ENCODE measurements at regions not wholly inside any gene's neighbourhood (a gene's known extent, or its start where the extent isn't known, plus 50 kb on each side); places are given as distances from the start of the nearest gene placed in this dataset.

- DNase-seq = no peak
Measured at GRCh38 chr6:104411302-104411701, 448.4 kb downstream of the HACE1 start.

- no peak for DNase-seq
Measured at GRCh38 chr6:104409913-104410312, 449.8 kb downstream of the HACE1 start.

- no peak for DNase-seq
Measured at GRCh38 chr6:104407957-104408356, 451.8 kb downstream of the HACE1 start.

- no peak for DNase-seq
Measured at GRCh38 chr6:104404377-104404776, 455.3 kb downstream of the HACE1 start.

- no peak for DNase-seq
Measured at GRCh38 chr6:104402572-104402971, 457.1 kb downstream of the HACE1 start.

- no peak for DNase-seq
Measured at GRCh38 chr6:104401926-104402325, 457.8 kb downstream of the HACE1 start.

GRCh38 chr6:104400844-104401243 is 458.9 kb downstream of the HACE1 start:
- no peak for DNase-seq

- no peak for DNase-seq
Measured at GRCh38 chr6:104396077-104396476, 463.6 kb downstream of the HACE1 start.

- DNase-seq = no peak
Measured at GRCh38 chr6:104381907-104382306, 477.8 kb downstream of the HACE1 start.

- DNase-seq = no peak
Measured at GRCh38 chr6:104365451-104366234, 494.1 kb downstream of the HACE1 start.

GRCh38 chr6:104357928-104358327 is 501.8 kb downstream of the HACE1 start:
- DNase-seq = no peak

GRCh38 chr6:104356197-104356596 is 503.5 kb downstream of the HACE1 start:
- no peak for DNase-seq

GRCh38 chr6:104349191-104349590 is 510.5 kb downstream of the HACE1 start:
- no peak for DNase-seq

GRCh38 chr6:104344223-104344622 is 515.5 kb downstream of the HACE1 start:
- DNase-seq = no peak

GRCh38 chr6:104332364-104332763 is 527.4 kb downstream of the HACE1 start:
- no peak for DNase-seq

- DNase-seq = no peak
Measured at GRCh38 chr6:104326173-104327001, 533.3 kb downstream of the HACE1 start.

- no peak for DNase-seq
Measured at GRCh38 chr6:104325341-104326172, 534.2 kb downstream of the HACE1 start.

GRCh38 chr6:104324301-104324700 is 535.4 kb downstream of the HACE1 start:
- no peak for DNase-seq

- DNase-seq = no peak
Measured at GRCh38 chr6:104322841-104323240, 536.9 kb downstream of the HACE1 start.

- DNase-seq = no peak
Measured at GRCh38 chr6:104321301-104321700, 538.4 kb downstream of the HACE1 start.

GRCh38 chr6:104320896-104321295 is 538.8 kb downstream of the HACE1 start:
- DNase-seq = no peak

- DNase-seq = no peak
Measured at GRCh38 chr6:104312851-104313250, 546.9 kb downstream of the HACE1 start.

- no peak for DNase-seq
Measured at GRCh38 chr6:104306211-104306610, 553.5 kb downstream of the HACE1 start.
